Activated CD8-positive, alpha-beta memory T cell treated with anti-CD3 and anti-CD28 coated beads for 48 hours (primary cell): ENCODE measurements at regions not wholly inside any gene's neighbourhood (a gene's known extent, or its start where the extent isn't known, plus 50 kb on each side); places are given as distances from the start of the nearest gene placed in this dataset.
A peak's percentile ranks its signal among the peaks of the same experiment; 100 is the strongest.

Source experiments
- DNase-seq, 3 experiments: peaks; one replicate each; pipeline ENCODE4 v3.0.0-alpha.2; 2020; ENCODE audit warnings: low read depth in 2 of 3, low spot score in 2 of 3

DNA sequence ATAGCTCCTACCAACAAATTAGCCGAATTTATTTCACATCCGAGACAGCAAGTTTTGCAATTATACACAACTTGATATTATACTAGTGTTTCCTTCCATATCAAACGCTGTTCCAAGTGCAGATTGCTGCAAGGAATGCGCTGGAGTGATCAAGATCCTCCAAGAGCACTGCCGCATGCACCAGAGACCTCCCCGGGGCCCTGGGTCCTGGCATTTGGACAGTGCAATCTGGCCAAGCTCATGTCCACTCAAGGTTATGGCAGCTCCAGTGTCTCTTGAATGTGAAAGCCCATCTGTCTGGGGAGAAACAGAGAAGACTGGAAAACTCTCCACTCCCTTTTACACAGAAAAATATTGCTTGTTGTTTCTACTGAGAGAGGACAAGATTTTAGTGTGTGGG is 111.9 kb downstream of the HSPH1 start:
- DNase-seq = no peak

DNA sequence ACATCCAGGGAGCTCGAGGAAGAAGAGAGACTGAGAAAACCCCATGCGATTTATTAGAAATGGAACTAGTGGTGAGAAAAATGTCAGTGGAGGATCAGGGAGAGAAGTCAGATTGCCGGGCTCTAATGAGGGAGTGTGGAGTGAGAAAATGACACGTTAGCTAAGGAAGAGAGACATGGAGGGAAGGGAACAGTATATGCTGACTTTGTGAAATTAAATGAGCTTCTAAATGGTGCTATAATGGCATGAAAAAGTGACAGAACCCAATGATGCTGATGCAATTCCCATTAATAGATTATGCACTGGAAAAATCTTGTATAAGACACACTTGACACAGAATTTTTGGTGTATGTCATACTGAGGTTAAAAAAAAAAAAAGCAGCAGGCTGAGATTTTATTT is 112.6 kb downstream of the HSPH1 start:
- no peak for DNase-seq

GRCh38 chr13:31048521-31048920 is 113.2 kb downstream of the HSPH1 start:
- DNase-seq = no peak

GRCh38 chr13:31046711-31047279 is 114.3 kb downstream of the TEX26 start:
- DNase-seq = no peak

DNA sequence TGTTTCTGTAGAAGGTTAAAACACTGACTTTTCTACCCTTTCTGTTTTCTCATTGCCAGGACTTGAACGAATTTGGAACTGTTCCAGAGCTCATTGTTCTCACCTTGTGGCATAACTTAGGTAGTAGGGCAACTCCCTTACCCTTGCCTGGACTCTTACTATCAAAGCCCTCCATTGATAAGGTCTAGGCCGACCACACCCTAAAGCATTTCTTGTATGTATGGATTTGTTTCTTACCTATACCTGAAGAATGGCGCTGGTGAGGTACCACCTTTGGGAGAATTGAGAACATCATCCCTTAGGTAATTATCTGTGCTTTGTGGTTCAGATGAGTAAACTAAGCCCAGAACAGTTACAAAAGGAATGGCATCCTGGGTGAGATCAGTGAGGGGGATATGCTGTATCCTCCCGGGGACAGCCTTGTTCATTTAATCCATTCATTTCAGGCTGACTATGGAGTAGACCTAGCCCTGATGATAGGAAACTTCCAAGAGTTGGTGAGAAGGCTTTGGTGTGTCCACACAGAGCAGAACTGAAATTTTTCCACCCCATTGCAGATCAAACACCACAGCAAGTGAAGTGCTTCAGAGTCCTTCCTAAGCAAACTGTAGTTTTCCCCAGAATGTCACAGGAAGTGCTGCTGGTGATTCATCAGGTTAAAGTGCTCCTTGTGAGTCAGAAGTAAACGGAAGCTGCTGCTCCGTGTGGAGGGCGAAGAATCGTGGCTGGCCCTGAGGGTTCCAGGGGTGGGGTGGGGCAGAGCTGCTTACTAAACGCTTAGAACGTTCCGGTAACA is 113.0 kb downstream of the TEX26 start:
- peak in 2 of 3 experiments; percentile 56 to 62 for DNase-seq

GRCh38 chr13:31044364-31045285 is 112.2 kb downstream of the TEX26 start:
- DNase-seq = peak; percentile 46 to 75 (median 62)

GRCh38 chr13:31043957-31044356 is 111.5 kb downstream of the TEX26 start:
- DNase-seq = no peak

- DNase-seq = no peak
These were observed 110.2 kb downstream of the TEX26 start for GRCh38 chr13:31042481-31043165.

DNA sequence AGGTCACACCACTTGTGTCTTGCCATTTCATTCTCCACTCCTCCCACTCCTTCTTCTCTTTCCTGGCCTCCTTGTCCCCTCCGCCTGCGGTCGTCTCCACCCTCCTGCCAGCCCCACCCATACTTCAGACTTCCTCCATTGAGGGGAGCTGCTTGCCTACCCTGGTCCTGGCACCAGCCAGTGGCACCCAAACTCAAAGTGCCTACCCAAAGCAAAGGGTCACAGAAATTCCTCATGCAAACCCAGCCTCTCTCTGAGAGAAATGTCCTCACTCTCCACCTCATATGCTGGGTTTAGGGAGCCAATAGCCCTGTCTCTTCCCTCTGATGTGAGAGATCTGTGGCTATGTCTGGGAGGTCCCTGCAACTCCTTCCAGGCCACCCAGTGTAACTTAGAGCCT is 109.6 kb downstream of the TEX26 start:
- DNase-seq = no peak

GRCh38 chr13:31038834-31039552 is 106.5 kb downstream of the TEX26 start:
- DNase-seq = no peak

GRCh38 chr13:31037874-31038500 is 105.5 kb downstream of the TEX26 start:
- DNase-seq = no peak

GRCh38 chr13:31036731-31037695 is 104.6 kb downstream of the TEX26 start:
- DNase-seq = no peak

- DNase-seq = no peak
These were observed 102.9 kb downstream of the TEX26 start for GRCh38 chr13:31035185-31035965.

GRCh38 chr13:31032528-31033113 is 100.2 kb downstream of the TEX26 start:
- no peak for DNase-seq

DNA sequence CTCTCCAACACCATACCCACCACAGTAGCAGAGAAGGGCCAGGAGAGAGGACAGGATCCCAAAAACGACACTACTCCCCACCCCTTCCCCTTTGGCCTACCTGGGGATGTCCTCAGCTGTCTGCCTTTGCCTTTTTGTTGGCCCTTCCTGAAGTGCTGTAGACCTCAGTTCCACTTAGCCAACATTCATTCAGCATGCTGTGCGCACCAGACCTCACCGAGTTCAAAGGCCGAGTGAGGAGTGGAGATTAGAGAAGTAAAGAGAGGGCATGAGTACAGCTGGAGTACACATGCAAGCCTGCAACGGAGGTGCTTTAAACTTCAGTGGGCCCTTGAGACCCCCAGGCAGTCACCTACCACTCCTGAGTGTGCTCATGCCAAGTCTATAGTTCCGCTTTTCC is 99.0 kb downstream of the TEX26 start:
- no peak for DNase-seq

DNA sequence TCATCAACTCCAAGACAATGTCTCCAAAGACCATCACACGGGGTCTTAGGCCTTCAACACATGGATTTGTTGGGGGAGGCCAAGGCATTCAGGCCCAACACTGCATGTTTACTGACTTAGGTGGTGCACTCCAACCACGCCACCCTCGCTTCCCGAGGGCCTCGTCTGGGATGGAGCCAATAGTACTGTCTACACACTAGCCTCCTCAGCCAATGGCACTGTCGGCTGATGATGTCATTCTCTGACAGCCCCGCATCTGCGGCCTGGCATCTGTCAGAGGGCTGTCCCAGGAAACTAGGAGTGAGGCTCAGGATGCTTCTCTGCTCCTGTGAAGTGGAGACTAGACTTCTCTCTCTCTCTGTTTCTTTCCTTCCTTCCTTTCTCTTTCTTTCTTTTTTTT is 96.6 kb downstream of the TEX26 start:
- DNase-seq = no peak

DNA sequence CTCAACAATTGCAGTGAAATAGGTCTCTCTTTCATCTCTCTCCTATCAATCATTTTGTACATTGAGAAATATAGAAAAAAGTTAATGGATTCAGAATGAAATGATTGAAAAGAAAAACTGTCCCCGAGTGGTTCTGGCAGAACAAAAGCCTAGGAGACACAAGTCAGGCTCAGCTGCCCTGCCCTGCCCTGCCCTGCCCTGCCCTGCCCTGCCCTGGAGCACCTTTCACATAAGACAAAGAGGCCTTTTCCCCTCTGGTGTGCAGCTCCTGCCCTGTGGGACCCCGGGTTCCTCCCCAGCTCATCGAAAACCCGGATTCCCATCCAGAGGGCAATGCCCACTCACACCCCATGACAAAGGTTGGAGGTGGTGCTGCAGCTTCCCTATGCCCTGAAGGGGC is 94.7 kb downstream of the TEX26 start:
- DNase-seq = no peak
